ENCODE measurements at regions not wholly inside any gene's neighbourhood (a gene's known extent, or its start where the extent isn't known, plus 50 kb on each side); places are given as distances from the start of the nearest gene placed in this dataset.
"Not testable (repeated sequence)": the region's sequence is repeated elsewhere in the genome, so short reads cannot be mapped to it uniquely, and the experiment has no call there.

DNA sequence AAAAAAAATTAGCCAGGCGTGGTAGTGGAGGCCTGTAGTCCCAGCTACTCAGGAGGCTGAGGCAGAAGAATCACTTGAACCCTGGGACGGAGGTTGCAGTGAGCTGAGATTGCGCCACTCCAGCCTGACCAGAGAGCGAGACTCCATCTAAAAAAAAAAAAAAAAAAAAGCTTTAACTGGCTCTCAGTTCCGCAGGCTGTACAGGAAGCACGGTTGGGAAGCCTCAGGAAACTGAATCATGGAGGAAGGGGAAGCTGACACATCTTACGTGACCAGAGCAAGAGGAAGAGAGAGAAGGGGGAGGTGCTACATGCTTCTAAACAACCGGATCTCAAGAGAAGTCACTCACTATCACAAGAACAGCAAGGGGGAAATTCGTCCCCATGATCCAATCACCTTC, 505.6 kb upstream of the SLC8A1 start:
- DNase-seq = no peak

DNA sequence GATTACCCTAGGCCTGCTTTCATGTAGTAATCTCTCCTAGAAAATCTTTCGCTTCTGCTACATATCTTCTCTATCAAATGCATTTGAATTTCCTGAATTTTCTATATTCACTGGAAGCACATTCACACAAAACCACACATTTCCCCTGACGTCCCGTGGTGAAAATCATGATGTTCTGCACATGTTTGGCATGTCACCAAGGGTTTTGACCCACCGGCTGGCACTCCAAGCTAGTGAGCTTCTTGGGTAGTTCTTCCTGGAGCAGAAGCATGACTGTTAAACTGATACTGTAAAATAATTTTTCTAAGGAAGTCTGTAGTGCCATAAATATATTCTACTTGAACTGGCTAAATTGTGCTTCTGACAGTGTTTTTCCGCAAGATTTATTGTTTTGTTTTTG, 510.1 kb upstream of the SLC8A1 start:
- DNase-seq = no peak

- no peak for DNase-seq
Measured at GRCh38 chr2:40964509-40965250, 512.8 kb upstream of the SLC8A1 start.

- DNase-seq = no peak
Measured at GRCh38 chr2:40967451-40967850, 515.6 kb upstream of the SLC8A1 start.

- DNase-seq = no peak
Measured at GRCh38 chr2:40975151-40975550, 523.3 kb upstream of the SLC8A1 start.

DNA sequence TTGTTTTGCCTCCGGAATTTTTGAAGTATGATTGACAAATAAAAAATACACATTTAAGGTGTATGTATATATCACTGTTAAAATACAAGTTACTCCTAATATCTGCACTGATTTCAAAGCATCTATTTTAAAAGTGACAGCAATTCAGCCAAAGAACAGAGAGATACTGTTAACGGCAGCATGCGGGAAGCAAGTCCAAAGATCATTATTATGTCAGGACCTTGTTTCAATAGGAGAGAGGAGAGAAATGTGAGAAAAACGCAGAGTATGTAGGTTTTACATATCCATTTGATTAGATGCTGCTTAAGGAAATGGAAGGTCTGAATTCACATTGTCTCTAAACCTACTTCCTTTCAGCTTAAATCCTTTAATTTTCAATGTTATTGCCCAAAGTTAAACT, 545.5 kb upstream of the SLC8A1 start:
- no peak for DNase-seq

DNA sequence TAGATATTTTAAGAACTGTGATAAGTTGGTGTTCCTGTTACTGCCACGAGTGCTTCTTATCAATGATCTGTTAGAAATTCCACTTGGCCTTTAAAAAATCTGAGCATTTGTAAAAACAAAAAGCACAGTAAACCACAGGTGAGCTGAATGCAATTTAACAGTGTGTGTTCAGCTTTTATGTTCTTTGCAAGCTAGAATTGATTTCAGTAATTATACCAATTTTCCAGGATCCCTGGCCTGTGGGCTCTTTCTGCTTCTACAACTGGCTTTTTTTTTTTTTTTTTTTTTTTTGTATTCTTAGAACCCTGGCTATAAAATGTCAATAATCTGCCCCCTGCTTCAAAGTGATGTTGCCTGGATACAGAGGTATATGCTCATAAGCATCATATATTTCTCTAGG, 548.5 kb upstream of the SLC8A1 start:
- DNase-seq = peak; percentile 75

DNA sequence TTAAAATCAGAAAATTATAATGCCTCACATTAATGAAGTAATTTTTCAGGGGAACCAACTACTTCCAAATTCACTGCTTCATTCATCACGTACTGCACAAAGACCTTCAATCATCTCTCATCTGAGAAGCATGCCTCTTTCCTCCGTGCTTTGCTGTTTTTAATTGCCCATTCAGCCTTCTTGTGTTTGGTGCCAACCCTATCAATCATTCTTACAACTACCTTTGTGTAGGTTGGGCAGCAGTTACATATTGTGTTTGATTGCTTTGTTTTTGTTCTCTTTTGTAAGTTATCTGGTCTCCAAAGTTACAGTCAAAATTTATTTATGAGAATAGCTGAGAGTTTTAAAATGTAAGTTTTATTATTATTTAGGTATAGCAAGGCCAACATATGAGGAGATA, 549.0 kb upstream of the SLC8A1 start:
- DNase-seq = peak; percentile 94

GRCh38 chr2:41004700-41005099, 552.8 kb upstream of the SLC8A1 start:
- no peak for DNase-seq

- DNase-seq = no peak
Measured at GRCh38 chr2:41020358-41020757, 568.5 kb upstream of the SLC8A1 start.

DNA sequence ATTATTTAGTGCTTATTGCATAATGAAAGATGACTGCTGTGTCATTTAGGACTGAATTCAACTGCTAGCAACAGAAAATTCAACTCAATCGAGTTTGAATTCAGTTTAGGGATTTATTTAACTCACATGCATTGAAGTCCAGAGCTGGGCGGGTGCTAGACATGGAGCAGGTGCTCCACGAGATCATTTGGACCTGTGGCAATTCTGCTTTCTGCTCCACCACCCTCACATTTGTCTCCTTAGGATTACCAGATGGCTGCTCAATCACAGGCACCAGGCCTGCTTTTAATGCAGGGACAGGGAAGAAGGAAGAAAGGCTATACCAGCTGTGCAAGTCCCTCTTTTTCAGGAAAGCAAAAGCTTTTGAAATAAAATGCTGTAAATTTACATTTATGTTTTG, 572.9 kb upstream of the SLC8A1 start:
- no peak for DNase-seq

DNA sequence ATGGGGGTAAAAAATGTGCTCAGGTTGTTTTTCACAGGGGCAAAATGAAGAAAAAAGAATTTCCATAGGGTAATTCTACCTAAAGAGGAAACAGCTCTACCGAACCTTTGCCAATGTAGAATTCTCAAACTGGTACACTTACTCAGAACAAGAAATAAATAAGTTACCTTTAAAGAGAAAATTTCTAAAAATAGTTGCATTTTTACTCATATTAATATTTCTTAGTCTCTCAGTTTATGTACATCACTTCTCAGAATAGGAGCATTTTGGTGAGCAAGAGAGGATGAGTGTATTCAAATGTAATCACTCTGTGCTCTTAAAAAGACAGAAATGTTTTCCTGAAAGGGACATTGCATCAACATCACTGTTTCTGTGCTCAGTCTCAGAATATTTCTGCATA, 574.7 kb upstream of the SLC8A1 start:
- no peak for DNase-seq

GRCh38 chr2:41027095-41027494, 575.2 kb upstream of the SLC8A1 start:
- no peak for DNase-seq

- DNase-seq = no peak
Measured at GRCh38 chr2:41031282-41031681, 579.4 kb upstream of the SLC8A1 start.

GRCh38 chr2:41032715-41033114, 580.8 kb upstream of the SLC8A1 start:
- no peak for DNase-seq

DNA sequence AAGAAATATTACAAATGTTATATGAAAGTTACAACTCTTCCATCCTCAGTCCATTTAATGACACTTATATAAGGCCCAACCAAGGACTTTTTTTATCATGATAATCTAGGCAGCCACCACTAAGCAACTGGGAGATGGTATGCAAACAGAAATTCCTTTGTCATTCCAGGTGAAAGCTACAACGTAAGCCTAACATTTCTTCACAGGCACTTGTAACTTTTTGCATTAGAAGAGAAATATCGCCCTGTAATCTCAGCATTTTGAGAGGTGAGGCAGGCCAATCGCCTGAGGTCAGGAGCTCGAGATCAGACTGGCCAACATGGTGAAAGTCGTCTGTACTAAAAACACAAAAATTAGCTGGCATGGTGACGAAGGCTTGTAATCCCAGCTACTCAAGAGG, 581.2 kb upstream of the SLC8A1 start:
- no peak for DNase-seq

GRCh38 chr2:41038408-41038807, 586.5 kb upstream of the SLC8A1 start:
- no peak for DNase-seq

GRCh38 chr2:41039750-41040149, 587.9 kb upstream of the SLC8A1 start:
- DNase-seq = not testable (repeated sequence)

DNA sequence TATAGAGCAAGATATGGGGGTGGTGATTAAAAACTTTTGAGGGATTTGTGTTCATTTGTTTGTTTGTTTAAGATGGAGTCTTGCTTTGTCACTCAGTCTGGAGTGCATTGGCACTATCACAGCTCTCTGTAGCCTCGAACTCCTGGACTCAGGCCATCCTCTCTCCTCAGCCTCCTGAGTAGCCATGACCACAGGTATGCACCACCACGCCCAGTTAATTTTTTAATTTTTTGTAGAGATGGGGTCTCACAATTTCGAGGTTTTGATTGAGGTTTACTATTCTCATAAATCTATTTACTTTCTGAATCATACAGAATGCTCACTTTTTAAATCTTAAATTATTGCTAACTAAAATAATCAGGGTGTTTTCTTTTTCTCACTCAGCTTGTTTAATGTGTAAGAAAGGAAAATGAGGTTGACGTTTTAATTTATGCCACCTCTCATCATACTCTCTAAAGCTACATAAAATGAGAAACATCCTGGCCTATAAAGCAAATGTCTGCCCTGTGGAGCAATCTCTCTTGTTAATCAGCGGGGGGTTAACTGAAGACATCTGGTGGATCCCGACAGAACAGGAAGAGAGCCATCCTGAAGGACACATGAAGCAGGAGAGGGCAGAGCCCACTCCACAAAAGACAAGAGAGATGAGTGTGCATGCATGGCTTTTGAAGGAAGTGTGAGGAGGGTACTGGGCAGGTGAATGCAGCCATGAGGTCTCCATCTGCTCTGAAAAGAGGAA, 589.1 kb upstream of the SLC8A1 start:
- no peak for DNase-seq

- DNase-seq = no peak
Measured at GRCh38 chr2:41042343-41042742, 590.5 kb upstream of the SLC8A1 start.

DNA sequence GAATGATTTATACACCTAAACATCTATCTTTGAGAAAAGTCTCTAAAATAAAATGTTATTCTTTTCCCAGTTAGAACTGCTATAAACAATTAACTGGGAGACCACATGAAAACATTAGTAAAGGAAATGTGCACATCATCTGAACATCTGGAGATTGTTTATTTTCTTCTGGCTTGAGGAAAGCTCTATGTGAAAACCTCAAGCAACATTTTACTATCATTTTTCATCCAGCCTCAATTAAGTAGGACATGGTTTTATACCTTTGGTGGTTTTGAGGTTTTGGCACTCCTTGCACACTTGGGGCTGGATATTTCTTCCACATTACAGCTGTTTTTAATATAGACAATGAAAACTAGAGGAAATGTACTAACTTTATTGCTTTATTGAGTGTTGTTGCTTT, 609.5 kb upstream of the SLC8A1 start:
- no peak for DNase-seq

- DNase-seq = no peak
Measured at GRCh38 chr2:41062336-41062735, 610.4 kb upstream of the SLC8A1 start.

DNA sequence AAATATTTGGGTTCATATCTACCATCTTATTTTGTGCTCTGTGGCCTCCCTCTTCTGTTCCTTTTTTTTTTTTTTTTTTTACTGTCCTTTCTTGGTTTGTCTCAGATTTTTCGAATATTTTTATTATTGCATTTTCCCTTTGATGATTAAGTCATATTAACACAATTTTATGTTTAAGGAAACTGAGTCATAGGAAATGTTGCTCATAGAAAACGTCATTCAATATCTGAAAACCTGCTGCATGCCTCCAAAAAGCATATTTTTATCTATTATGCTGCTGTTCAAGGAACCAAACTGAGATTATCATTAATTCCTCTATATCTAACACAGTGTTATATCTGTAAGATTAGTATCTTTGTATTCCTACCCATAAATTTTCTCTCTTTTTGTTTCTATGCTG, 614.3 kb upstream of the SLC8A1 start:
- no peak for DNase-seq

DNA sequence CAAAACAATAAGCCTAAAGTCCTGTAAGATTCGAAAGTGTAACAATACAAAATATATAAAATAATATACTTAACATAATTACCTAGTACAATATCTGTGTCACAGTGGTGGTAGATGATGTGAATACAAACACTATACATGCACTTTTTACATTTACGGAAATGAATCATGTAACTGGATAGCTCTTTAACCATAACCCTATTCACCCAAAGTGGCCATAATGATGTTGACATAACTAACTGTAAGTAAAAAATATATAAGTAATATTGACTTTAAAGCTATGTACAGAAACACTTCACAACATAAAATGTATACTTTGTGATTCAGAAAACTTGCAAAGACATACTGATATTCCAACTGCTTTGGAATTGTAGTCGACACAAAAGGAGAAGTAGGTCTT, 616.9 kb upstream of the SLC8A1 start:
- DNase-seq = no peak

GRCh38 chr2:41078341-41078740, 626.5 kb upstream of the SLC8A1 start:
- no peak for DNase-seq
